Activated CD8-positive, alpha-beta memory T cell treated with anti-CD3 and anti-CD28 coated beads for 48 hours (primary cell): ENCODE measurements at regions not wholly inside any gene's neighbourhood (a gene's known extent, or its start where the extent isn't known, plus 50 kb on each side); places are given as distances from the start of the nearest gene placed in this dataset.

Experiments used
- DNase-seq, 3 experiments: peaks; one replicate each; pipeline ENCODE4 v3.0.0-alpha.2; 2020; ENCODE audit warnings: low read depth in 2 of 3, low spot score in 2 of 3

DNA sequence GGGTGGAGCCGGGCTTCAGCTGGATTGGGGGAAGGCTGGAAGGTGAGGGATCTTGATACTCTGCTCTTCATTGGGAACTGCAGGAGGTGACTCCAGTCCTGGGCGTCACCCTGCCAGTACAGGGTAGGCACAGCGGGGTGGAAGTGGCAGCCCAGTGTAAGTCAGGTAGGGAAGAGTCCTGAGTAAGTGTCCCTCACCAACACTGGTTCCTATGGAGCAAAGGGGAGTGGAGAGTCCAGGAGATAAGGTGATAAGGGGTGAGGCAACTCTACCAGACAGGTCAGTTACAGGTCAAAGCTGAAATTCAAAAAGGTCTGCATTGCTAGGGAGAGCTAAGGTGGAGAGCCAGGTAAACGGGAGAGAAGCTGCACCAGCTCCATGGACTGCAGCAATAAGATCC lies 145.6 kb upstream of the NFE2L3 start:
- DNase-seq = no peak

- DNase-seq = no peak
Measured at GRCh38 chr7:26007510-26007909, 144.5 kb upstream of the NFE2L3 start.

GRCh38 chr7:26008428-26008827 lies 143.6 kb upstream of the NFE2L3 start:
- no peak for DNase-seq

DNA sequence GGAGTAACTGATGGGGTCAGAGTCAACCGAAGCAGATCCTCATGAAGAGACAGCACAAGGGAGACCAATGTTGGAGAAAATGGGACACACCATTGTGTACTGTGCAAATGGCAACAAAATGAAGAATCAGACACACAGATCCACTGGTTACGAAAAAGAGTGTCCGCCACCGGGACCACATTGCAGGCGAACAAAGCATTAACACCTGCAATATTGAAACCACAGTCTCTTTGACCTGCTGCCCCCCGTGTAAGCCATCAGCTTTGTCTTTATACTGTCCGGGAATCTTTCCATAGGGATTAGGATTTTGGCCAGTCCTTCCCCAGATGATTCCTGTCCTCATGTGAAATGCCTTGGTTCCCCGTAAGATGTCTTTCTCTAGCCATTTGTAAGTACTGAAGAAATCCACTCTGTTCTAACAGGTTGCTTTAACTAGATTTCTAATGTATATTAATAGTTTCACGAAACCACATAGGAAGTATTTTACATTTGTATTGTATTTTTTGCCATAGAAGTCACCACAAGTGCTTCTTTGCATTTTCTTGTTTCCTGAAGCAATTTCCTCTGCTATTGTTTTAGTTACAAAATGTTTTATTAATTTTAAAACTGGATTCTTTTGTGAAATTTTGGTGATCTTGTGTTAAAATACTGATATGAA lies 140.8 kb upstream of the NFE2L3 start:
- DNase-seq = no peak

GRCh38 chr7:26013551-26014083 lies 138.4 kb upstream of the NFE2L3 start:
- no peak for DNase-seq

DNA sequence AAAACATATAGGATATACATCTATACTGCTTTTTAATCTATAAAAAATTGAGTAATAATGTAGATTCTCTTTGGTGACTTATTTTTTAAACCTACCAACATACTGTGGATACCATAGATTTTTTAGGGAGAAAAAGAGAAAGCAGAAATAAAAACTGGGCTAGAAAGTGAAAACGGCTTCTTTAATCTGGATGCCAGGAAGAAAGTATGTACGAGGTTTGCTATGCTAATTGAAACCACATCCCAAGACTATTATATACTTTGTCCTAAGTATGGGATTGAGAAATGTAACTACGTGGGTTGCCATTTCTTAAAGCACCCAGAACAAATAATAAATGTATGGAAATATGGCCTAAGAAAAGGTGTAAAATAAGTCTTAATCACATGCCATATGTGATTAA lies 129.0 kb upstream of the NFE2L3 start:
- DNase-seq = no peak

- DNase-seq = no peak
Measured at GRCh38 chr7:26029911-26030310, 122.1 kb upstream of the NFE2L3 start.

DNA sequence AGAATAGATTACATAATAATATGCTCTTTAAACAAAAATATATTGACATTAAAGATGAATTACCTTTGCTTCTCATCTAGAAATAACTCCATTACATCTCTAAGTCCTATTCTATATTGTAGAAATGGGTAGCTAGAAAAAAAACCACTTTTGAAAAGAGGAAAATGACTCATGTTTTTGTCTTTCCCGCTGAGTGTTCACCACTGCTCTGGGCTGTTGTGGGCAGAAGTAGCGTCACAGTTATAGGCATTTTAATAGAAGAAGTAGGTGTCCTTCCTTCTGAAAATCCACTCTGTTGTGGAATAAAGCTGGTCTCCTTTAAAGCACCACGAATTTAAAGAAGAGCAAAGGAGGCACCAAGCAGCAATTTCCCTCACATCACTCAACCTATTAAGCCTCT lies 117.6 kb upstream of the NFE2L3 start:
- DNase-seq = no peak

GRCh38 chr7:26035552-26035951 lies 116.4 kb upstream of the NFE2L3 start:
- DNase-seq = no peak

DNA sequence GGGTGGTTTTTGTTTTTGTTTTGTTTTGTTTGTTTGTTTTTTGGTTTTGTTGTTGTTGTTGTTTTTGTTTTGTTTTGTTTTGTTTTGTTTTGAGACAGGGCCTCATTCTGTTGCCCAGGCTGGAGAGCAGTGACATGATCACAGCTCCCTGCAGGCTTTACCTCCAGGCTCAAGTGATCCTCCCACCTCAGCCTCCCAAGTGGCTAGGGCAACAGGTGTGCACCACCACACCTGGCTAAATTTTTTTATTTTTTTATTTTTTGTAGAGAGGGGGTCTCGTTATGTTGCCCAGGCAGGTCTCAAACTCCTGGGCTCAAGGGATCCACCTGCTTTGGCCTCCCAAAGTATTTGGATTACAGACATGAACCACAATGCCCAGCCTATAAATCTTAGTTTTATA lies 115.9 kb upstream of the NFE2L3 start:
- no peak for DNase-seq

DNA sequence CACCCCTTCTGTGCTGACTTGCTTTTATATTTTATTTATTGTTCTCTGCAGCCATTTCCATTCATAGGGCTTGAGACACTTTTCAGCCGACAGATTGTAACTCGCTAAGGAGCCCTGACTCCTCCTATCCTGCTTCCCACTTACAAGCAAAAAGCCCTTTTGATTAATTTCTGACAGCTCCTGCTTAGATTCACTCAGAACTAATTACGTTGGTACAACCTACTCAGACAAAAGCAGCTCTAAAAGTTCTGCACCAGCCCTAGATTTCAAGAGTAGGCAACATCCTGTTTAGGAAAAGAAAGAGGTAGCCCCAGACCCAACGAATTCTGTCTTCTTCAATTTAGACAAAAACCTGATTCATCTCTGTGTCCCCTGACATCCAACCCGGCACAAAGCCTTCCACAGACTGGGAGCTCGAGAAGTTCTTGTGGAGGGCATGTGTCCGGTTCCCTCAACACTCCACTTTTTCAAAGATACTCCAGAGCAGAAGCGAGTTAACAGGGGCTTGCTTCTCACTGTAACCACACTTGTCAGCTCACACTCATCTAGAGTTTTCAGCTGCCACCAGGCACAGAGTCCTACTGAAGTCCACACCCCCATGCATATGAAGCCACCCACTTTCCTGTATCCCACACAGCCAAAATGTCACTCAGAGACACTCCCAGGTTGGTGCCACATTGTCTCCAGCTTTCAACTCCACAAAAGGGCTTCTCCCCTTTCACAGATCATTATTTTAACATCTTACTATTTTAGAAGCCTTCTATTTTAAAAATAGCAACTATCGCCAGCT lies 113.6 kb upstream of the NFE2L3 start:
- no peak for DNase-seq

DNA sequence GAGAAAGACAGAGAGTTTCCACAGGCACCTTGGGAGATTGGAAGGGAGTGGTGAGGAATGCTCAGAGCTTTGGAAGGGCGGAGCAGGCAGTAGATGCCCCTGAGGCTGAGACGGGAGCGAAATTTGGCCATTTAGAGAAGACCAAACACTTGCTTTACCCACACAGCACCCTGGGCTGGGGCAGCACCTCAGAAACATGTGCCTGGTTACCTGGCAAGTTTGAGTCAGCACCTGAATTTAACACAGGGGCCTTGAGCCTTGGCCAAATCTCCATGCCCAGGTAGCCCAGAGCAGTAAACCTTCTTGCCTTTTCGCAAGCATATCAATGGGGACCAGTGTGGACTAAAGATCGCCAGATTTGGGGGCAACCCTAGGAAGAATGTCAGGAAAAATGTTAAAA lies 111.9 kb upstream of the NFE2L3 start:
- DNase-seq = no peak

DNA sequence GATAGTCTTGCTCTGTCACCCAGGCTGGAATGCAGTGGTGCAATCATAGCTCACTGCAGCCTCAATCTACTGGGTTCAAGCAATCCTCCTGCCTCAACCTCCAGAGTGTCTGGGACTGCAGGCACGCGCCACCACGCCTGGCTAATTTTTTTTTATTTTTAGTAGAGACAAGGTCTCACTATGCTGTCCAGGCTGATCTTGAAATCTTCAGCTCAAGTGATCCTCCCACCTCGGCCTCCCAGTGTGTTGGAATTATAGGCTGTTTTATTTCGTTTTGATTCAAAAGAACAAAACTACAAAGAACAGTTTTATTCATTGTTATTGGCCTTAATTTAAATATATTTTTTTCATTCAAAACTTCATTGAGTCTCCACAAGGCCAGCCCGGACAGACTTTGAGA lies 109.8 kb upstream of the NFE2L3 start:
- DNase-seq = no peak

- no peak for DNase-seq
Measured at GRCh38 chr7:26043801-26044200, 108.2 kb upstream of the NFE2L3 start.

DNA sequence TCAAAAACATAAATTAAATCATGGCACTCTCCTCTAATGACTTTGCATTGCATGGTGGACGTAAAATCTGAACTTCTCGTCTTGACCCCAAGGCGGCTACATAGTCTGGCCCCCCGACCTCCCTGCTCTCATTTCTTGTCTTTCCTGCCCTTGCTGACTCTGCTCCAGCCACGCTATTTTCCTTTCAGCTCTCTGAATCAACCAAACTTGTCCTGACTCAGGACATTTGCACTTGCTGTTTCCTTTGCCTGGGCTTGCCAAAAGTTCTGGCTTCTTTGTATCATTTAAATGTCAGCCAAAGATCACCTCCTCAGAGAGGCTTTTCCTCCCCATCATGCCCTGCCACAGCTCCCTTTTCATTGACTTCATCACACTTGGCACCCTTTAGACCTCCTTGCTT lies 107.7 kb upstream of the NFE2L3 start:
- no peak for DNase-seq

DNA sequence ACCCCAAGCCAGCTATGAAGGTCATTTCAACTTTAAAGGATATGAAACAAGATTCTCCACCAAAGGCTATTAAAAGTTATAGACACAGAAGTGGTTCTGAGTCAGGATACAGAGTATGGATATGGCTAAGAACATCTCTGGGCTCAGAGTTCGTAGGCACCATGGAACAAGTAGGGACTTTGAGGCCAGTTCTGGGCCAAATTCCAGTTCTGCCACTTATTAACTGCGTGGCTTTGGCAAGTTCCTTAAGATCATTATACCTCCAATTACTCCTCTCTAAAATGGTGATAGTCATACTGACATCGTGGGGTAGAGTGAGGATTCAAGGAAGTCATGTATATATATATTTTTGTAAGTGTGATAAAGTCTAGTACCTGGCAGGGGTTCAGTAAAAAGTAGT lies 105.8 kb upstream of the NFE2L3 start:
- no peak for DNase-seq

DNA sequence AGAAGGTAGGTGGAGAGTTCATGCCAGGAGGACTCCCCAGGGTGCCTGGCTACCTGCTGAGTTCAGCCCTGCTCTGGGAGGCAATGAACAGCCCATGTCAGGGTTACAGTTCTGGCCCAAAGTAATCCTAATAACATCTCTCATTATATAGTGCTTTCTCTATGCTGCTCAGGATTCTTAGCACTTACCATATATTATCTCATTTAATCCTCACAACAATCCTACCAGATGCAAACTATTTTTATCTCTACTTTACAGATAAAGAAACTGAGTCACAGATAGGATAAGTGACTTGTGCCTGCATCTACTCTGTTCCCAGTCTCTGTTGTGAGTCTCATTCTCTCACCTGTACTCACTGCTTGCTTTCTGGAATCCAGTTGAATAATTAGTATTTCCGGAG lies 105.1 kb upstream of the NFE2L3 start:
- no peak for DNase-seq

DNA sequence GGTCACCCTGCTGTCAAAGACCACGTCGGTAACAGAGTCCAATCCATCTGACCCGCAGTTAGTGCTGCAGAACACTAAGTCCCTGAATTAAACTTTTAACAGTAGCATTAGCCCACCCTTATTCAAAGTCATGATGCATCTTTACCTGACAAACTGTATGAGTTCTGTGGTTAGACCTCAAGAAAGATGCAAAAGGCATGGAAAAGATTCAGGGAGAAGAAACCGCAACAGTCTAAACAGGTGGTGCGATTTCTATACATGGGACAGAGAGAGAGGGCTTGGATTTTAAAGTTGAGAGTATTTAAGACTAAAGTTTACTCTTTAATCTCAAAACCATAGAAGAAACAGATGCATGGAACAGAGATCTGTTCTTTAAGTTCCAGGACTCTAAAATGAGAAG lies 103.3 kb upstream of the NFE2L3 start:
- no peak for DNase-seq

GRCh38 chr7:26049081-26049480 lies 102.9 kb upstream of the NFE2L3 start:
- DNase-seq = no peak

DNA sequence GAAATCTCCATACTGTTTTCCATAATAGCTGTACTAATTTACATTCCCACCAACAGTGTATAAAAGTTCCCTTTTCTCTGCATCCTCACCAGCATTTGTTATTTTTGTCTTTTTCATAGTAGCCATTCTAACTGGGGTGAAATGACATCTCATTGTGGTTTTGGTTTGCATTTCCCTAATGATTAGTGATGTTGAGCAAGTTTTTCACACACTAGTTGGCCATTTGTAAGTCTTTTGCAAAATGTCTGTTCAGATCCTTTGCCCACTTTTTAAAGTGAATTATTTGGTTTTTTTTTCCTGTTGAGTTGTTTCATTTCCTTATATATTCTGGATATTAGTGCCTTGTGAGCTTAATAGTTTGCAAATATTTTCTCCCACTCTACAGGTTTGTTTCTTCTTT lies 101.0 kb upstream of the NFE2L3 start:
- DNase-seq = no peak

- DNase-seq = no peak
Measured at GRCh38 chr7:26052706-26053105, 99.3 kb upstream of the NFE2L3 start.

DNA sequence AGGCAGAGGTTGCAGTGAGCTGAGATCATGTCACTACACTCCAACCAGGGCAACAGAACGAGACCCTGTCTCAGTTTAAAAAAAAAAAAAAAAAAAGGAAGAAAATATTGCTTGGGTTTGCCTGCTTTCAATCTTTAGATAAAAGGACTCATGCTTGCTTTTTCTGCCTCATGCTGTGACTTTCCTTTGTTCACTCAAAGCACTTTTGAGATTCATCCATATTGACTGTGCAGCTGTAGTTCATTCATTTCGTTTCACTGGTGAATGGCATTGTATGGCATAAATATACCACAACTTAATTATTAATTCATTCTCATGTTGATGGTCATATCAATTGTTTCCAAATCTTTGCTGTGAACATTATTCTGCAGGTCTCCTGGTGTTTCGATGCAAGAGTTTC lies 97.6 kb upstream of the NFE2L3 start:
- DNase-seq = no peak

GRCh38 chr7:26055241-26055640 lies 96.8 kb upstream of the NFE2L3 start:
- no peak for DNase-seq
